NAMALWA (cell line): ENCODE measurements at regions not wholly inside any gene's neighbourhood (a gene's known extent, or its start where the extent isn't known, plus 50 kb on each side); places are given as distances from the start of the nearest gene placed in this dataset.
A peak's percentile ranks its signal among the peaks of the same experiment; 100 is the strongest.

Experiments used
- DNase-seq: peaks from one replicate; pipeline ENCODE4 v3.0.0-alpha.2; 2015; ENCODE audit warnings: low spot score

GRCh38 chr18:57991552-57991951, 52.5 kb upstream of the NEDD4L start:
- DNase-seq: no peak

GRCh38 chr18:57989536-57989935, 54.5 kb upstream of the NEDD4L start:
- DNase-seq: no peak

DNA sequence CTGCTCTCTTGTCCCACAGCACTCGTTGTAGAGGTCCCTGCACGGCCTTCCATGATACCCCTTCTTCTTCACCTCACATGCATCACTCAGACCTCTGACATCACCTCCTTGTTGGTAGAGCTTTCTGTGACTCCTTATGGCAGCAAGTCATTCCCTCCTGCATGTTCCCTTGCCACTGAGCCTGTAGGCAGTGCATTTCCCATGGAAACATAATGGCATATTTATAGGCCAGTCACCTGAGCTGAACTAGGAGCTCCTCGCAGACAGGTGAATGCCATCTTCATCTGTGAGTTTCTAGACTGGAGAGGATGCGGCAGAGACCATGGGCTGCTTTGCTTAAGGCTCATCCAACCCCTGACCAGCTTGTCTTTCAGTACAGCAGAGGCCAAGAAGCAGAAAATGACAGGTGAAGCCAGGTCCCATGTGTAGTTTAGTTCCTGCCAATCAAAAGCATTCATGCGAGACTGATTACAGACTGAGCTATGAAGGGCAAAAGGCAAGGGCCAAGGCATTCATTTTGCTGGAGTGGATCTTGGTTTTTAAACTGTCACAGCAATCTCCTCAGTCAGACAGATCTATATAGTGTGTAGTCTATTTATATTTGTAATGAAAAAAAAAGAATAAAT, 59.4 kb upstream of the NEDD4L start:
- no peak for DNase-seq

GRCh38 chr18:57983965-57984364, 60.1 kb upstream of the NEDD4L start:
- no peak for DNase-seq

DNA sequence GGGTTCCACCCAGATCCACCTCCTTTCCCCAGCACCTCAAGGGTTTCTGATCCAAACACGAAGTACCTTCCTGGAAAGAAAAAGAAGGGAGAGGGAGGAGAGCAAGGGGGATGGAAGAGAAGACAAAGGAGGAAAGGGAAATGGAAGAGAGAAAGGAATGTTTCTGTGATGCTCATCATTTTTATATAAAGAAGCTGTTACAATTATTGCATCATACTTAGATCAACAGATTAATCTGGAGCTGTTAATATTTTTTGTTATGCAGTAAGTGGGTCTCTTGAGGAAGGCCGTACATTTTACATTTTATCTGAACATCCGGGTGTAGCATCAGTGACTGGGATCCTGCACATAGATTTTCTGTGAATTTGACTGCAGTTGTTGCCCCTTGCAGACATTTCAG, 60.6 kb upstream of the NEDD4L start:
- no peak for DNase-seq

DNA sequence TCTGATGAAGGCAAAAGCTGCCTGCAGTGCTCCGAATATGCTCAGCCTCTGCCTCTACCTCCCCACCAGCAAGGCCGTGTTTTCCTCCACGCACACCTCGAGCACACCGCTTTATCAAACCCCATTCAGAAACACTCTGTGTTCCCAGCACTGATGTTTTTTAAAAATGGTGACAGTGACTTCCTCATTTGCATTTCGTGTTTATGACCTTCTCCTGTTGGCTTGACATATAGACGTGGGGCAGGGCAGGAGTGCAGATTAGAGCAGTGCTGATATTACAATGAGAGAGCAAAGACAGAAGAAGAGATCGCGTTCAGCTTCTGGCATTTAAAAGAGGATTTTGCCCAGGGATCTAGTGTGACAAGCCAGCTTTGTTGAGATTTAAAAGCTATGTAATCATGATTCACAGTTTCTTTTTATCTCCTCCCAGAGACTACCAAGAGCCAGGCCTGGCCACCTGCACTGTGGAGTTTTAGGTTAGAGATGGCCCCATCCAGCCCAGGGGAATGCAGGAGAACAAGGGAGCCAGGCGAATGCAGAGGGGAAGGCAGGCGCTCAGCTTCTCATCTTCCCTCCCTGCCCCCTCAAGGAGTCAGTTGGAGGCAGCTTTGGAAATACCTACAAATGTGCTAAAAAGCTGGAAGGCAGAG, 61.5 kb upstream of the NEDD4L start:
- DNase-seq: no peak

DNA sequence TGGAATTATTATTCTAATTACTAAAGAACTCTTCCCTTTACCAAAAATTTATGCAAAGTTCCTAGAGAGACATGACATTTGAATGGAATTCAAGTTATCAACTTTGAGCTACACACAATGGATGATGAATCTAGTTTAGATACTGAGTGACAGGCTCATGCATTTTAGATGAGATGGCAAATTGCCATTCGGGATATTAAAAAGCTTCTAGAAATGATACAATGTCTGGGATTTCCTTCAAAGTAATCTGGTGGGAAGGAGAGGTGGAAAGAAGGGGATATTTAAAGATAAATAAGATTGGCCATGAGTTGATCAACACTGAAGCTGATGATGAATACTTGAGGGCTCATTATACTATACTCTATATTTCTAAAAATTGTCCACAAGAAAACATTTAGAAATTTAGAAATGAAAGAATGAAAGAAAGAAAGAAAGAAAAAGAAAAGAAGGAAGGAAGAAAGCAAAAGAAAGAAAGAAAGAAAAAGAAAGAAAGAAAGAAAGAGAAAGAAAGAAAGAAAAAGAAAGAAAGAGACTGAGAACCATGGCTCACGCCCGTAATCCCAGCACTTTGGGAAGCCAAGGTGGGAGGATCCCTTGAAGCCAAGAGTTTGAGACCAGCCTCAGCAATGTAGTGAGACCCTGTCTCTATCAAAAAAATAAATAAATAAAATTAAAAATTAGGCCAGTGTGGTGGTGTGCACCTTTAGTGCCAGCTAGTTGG, 62.6 kb upstream of the NEDD4L start:
- no peak for DNase-seq

DNA sequence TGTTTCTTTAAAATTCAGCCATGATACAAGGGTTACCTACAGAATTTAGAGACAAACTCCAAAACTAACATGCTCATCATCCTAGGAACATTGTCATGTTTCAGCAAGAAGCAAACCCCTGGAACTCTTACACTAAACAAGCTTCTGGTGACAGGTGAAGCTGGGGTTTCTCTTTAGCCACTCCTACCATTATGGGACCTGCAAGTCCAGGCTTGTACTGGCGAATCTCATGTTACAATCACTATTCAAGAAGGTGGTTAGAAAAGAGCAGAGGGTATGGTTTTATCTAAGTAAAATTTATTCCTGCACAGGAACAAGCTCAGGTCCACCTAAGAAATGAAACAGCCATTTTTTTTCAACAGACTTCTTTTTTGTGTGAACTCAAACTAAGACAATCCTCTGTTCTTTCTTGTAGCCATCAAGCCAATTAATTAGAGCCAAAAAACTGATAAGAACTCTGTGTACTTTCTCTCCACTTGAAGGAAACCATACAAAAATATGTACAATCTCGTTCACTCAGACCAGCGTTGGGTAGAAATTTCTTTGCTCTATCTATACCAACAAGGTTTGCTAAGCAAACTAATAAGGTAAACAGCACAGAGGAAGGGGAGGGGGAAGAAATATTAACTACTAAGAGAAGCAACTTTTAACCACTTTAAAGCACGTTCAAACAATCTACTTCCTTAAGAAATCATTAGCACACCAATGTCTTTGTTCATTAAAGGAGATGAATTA, 63.3 kb upstream of the NEDD4L start:
- no peak for DNase-seq

DNA sequence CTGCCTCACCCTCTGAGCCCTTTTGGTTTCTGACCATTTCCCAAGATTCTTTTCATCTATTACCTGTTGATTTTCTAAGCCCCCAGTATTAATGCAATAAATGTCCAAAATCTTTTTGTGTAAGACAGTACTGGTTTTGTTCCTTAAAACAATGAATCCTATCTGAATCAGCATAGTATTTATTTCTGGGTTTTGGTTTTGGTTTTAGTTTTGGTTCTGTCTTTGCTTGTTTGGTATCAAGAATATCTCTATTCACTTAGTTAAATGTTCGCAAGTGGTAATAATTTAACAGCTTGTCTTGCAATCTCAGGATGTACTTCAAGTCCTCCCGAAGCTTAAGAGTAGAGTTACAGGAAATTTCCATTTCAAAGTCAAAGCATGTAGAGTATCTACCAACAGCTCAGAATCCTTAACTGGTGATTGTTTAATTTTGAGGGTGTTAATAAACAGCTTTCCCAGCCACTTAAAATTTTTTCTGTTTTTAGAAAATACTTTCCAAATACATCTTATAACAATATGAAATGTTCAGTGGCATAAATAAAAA, 67.7 kb upstream of the NEDD4L start:
- DNase-seq: no peak

DNA sequence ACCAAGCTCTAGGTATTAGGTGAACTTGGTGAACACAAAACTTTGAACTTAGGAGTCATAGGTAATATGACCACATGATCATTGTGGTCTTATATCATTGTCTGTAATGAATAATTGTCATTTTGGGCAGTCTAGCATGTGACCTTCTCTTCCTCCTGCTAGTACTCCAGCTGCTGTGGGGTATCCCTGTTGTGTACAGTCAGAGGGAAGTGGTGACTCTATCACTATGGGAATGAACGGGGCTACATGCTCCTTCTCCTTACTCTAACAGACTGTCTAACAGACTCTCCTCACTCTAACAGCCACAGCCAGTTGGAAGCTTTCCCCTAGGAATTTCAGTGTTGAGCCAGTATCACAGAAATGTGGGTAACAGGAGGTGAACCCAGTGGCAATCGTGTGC, 68.2 kb upstream of the NEDD4L start:
- DNase-seq: no peak

DNA sequence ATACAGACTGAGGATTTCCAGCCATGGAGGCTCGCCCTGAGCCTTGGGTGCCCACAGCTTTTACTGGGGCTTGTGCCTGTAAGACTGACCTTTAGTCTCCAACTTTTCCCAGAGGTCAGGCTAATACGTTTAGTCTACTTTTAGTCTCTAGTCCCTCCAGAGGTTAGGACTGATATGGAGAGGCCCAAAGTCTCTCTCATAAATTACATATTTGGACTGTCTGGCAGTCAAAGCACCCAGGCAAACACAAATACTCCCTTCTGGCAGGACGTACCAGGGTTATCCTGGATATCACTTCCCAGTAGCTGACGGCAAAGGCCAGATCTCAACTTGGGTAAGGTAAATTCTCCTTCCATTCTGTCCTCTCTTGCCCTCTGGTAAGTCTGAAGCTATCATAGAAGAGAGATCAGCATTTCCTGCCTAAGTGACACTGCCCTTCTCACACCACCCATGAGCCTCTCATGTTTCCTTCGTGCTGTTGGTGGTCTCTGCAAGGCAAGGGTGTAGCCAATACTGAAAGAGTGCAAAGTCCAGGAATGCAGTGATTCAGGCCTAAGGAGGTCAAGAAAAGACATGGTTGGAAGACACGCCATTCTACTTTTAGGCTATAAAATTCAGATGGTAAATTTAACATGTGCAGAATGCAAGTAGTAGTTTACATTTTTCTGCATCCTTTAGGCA, 69.3 kb upstream of the NEDD4L start:
- DNase-seq: no peak

DNA sequence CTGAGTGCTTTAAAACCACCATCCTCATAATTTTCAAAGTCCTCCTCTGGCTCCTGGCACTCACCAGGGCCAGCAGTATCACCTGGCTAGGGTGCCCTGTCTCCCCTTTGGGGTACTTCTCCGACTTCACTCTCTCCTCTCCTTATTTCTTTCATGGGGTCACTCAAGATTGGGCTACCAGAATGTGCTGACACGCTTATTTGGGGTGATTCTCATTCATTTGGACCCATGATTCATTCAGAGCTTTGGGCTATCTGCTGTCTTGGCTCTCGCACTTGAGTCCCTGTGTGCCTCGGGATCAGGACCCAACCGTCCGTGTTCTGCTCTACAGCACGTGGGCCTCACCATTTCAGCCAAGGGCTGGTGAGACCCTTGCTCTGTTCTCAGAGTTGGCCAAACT, 70.1 kb upstream of the NEDD4L start:
- DNase-seq: no peak

- DNase-seq: peak; percentile 28
Observed at GRCh38 chr18:57970356-57971095, 73.5 kb upstream of the NEDD4L start.

DNA sequence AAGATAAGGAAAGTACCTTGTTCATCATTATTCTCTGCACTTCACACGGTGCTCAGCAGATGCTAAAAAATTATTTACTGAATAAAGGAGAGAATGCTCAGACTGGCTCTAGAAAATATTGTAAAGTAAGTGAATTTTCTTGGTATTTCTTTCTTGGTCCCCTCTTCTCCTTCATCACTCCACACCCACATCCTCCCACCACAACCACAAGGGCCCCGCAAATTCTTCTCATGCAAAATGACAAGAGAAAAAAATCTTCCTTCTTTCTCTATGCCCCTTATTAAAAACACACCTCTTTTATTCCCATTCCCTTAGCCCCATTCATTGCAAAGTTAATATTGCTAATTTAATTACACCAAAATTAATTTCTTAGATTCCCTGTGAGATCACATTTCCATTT, 74.2 kb upstream of the NEDD4L start:
- DNase-seq: no peak

DNA sequence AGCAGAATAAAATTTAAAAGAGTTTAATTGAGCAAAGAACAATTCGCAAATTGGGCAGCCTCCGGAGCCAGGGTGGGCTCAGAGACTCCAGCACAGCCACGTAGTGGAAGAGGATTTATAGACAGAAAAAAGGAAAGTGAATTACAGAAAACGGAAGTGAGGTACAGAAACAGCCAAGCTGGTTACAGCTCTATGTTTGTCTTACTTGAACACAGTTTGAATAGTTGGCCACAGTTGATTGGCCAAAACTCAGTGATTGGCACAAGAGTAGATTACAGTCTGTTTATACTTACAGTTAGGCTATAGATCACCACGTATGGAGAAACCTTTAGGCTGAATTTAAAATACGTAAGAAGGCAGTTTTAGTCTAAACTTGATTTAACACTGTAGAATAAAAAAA, 78.8 kb upstream of the NEDD4L start:
- DNase-seq: peak; percentile 49

- DNase-seq: no peak
Observed at GRCh38 chr18:57961876-57962505, 82.0 kb upstream of the NEDD4L start.

DNA sequence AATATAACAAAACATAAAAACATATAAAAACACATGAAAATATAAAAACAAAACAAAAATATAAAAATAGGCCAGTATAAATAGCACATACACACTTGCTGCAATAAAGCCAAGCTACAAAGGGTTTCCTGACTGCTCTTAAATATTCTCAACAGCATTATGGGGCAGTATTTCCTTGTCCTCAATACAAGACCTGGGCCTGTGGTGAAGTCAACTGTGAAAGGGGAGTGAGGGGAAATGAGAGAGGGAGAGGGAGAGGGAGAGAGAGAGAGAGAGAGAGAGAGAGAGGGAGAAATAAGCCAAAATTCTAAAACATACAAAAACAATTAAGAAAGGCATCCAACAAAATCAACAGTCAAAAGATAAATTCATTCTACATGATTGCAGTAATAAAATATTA, 82.6 kb upstream of the NEDD4L start:
- no peak for DNase-seq

DNA sequence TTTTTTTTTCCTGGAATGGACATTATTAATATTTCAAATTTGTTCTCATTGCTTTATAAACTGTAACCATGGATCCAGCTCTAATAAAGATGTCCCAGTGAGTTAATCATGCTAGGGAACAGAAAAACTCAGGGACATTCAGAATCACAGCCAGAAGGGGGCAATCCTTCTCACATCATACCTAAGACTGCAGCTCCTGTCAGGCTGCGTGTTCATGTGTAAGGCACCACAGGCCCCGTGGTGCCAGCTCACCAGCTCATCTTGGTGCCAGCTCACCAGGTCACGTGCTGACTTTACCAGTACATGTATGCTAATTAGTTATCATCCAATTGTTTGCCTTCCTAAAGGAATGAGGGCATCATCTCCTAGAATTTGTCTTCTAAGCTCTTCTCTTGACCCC, 84.7 kb upstream of the NEDD4L start:
- DNase-seq: peak; percentile 79

GRCh38 chr18:57957210-57957609, 86.8 kb upstream of the NEDD4L start:
- DNase-seq: no peak

- no peak for DNase-seq
Observed at GRCh38 chr18:57956491-57956890, 87.5 kb upstream of the NEDD4L start.

GRCh38 chr18:57954935-57955334, 89.1 kb upstream of the NEDD4L start:
- no peak for DNase-seq
